ENCODE measurements at regions not wholly inside any gene's neighbourhood (a gene's known extent, or its start where the extent isn't known, plus 50 kb on each side); places are given as distances from the start of the nearest gene placed in this dataset.

DNA sequence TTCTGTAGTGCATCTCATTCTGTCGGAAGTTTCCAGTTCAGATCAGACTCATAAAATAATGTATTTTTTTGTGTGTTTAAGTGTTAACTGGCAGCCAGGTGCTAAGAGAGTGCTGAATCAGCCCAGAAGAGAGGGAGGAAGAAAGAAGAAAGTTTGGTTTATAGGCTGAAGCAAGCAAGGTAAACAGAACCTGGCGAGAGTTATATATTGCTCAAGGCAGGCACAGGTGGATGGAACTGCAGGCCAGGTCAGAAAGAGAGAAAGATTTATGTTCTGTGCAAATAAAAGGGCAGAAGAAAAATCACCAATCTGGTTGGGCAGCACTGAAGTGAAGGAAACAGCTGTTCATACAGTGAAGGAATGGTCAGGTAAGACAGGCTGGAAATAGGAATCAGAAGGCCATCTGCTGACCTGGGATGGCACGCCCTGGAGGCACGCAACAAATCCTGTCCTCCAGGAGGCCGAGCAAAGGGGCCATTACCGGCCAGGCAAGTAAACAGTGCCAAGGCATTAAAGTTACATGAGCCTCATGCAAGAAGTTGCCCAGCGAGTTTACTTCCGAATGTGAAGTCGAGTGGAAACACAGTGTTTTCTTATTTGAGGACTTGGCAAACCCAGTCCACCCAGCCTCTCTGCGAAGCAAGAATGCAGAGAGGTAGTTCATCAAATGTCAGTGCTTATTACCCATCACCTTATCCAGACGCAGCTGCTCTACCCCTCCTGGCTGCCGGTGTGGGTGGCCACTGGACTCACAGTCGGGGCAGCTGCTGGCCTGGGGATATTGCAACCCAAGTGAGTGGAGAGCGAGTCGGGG, 309.8 kb downstream of the VPS13C start:
- TF ChIP-seq CHD1 (IDR thresholded peaks at IDR 0.05; ENCODE audit: low read depth, low read length) (no peak), EZH2 (IDR thresholded peaks at IDR 0.05; ENCODE audit: borderline replicate concordance, control insufficient read depth, low read depth, low read length) (no peak)
